ENCODE measurements at regions not wholly inside any gene's neighbourhood (a gene's known extent, or its start where the extent isn't known, plus 50 kb on each side); places are given as distances from the start of the nearest gene placed in this dataset.
"Not testable (repeated sequence)": the region's sequence is repeated elsewhere in the genome, so short reads cannot be mapped to it uniquely, and the experiment has no call there.

GRCh38 chr14:101259748-101260147 is 301.5 kb upstream of the DIO3 start:
- intact Hi-C loops (cut with micrococcal nuclease), result no loop called here

DNA sequence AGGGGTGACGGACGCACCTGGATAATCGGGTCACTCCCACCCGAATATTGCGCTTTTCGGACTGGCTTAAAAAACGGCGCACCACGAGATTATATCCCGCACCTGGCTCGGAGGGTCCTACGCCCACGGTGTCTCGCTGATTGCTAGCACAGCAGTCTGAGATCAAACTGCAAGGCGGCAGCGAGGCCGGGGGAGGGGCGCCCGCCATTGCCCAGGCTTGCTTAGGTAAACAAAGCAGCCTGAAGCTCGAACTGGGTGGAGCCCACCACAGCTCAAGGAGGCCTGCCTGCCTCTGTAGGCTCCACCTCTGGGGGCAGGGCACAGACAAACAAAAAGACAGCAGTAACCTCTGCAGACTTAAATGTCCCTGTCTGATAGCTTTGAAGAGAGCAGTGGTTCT is 294.9 kb upstream of the DIO3 start:
- intact Hi-C loops (cut with micrococcal nuclease); H3K27me3 Mint-ChIP-seq (ENCODE audit: insufficient read depth); H3K9me3 Mint-ChIP-seq; H3K4me3 Mint-ChIP-seq; H3K27ac Mint-ChIP-seq; H3K4me1 Mint-ChIP-seq (ENCODE audit: low read depth); DNase-seq (ENCODE audit: low spot score); H3K36me3 Mint-ChIP-seq (ENCODE audit: low read depth): not testable (repeated sequence)

More at GRCh38 chr14:101259748-101260147, 301.5 kb upstream of the DIO3 start:
- H3K27me3 Mint-ChIP-seq (ENCODE audit: insufficient read depth), result peaks cover 7% of the 10 kb centered on the region
- DNase-seq (ENCODE audit: low spot score), result no peak
- H3K9me3 Mint-ChIP-seq, result no peaks in the 10 kb centered on the region
- H3K4me3 Mint-ChIP-seq, result no peak overlapping the region
- no peak overlapping the region for H3K27ac Mint-ChIP-seq
- H3K36me3 Mint-ChIP-seq (ENCODE audit: low read depth), result no peaks in the 10 kb centered on the region
- H3K4me1 Mint-ChIP-seq (ENCODE audit: low read depth), result no peaks in the 10 kb centered on the region

DNA sequence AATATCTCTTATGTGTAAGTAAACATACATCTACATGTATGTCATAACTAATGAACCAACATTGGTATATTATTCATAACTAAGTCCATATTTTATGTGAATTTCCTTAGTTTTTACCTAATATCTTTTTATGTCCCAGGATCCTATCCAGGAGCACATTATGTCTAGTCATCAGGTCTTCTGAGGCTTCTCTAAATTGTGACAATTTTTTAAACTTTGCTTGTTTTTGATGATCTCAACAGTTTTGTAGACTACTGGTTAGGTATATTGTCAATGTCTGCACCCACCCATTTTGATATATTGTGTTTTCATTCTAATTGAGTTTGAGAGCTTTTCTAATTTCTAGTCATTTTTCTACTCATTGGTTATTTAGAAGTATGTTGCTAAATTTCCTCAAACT is 288.2 kb upstream of the DIO3 start:
- H3K27ac Mint-ChIP-seq, result no peak overlapping the region

GRCh38 chr14:101276309-101277091 is 284.8 kb upstream of the DIO3 start:
- peaks cover 12% of the 10 kb centered on the region for H3K27me3 Mint-ChIP-seq (ENCODE audit: insufficient read depth)
- H3K9me3 Mint-ChIP-seq, result no peaks in the 10 kb centered on the region
- no peak overlapping the region for H3K27ac Mint-ChIP-seq
- H3K4me3 Mint-ChIP-seq, result no peak overlapping the region
- no peaks in the 10 kb centered on the region for H3K36me3 Mint-ChIP-seq (ENCODE audit: low read depth)
- H3K4me1 Mint-ChIP-seq (ENCODE audit: low read depth), result no peaks in the 10 kb centered on the region
- DNase-seq (ENCODE audit: low spot score), result no peak
- intact Hi-C loops (cut with micrococcal nuclease), result no loop called here

More for the DNA sequence above, 288.2 kb upstream of the DIO3 start:
- no peak overlapping the region for H3K4me3 Mint-ChIP-seq
- H3K36me3 Mint-ChIP-seq (ENCODE audit: low read depth), result no peaks in the 10 kb centered on the region
- peaks cover 11% of the 10 kb centered on the region for H3K27me3 Mint-ChIP-seq (ENCODE audit: insufficient read depth)
- H3K4me1 Mint-ChIP-seq (ENCODE audit: low read depth), result no peaks in the 10 kb centered on the region
- H3K9me3 Mint-ChIP-seq, result no peaks in the 10 kb centered on the region
- intact Hi-C loops (cut with micrococcal nuclease), result no loop called here
- DNase-seq (ENCODE audit: low spot score), result no peak

DNA sequence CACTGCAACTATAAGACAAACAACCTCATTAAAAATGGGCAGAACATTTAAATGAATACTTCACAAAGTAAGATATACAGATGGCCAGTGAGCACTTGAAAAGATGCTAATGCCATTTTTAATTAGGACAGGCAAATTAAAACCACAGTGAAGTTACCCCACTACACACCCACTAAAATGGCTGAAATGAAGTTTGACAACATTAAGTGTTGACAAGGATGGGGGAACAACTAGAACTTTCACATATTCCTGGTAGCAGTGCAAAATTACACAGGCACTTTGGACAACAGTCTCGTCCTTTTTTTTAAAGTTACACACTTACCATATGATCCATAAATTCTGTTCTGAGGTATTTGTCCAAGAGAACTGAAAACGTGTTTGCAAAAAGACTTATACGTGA is 278.9 kb upstream of the DIO3 start:
- no peak overlapping the region for H3K4me3 Mint-ChIP-seq
- intact Hi-C loops (cut with micrococcal nuclease), result no loop called here
- no peak for DNase-seq (ENCODE audit: low spot score)
- no peaks in the 10 kb centered on the region for H3K4me1 Mint-ChIP-seq (ENCODE audit: low read depth)
- no peak overlapping the region for H3K27ac Mint-ChIP-seq
- H3K27me3 Mint-ChIP-seq (ENCODE audit: insufficient read depth), result peaks cover 18% of the 10 kb centered on the region
- H3K36me3 Mint-ChIP-seq (ENCODE audit: low read depth), result no peaks in the 10 kb centered on the region
- no peaks in the 10 kb centered on the region for H3K9me3 Mint-ChIP-seq

DNA sequence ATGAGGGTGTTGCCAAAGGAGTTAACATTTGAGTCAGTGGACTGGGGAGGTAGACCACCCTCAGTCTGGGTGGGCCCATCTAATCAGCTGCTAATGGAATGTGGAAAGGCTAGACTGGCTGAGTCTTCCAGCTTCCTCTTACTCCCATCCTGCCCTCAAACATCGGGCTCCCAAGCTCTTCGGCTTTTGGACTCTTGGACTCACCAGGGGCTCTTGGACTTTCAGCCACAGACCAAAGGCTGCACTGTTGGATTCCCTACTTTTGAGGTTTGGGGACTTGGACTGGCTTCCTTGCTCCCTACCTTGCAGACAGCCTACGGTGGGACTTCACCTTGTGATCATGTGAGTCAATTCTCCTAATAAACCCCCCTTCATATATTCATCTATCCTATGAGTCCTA is 276.6 kb upstream of the DIO3 start:
- Mint-ChIP-seq H3K4me3 (no peak overlapping the region), H3K36me3 (ENCODE audit: low read depth) (no peaks in the 10 kb centered on the region), H3K4me1 (ENCODE audit: low read depth) (no peaks in the 10 kb centered on the region), H3K27ac (no peak overlapping the region), H3K27me3 (ENCODE audit: insufficient read depth) (peaks cover 18% of the 10 kb centered on the region), H3K9me3 (no peaks in the 10 kb centered on the region)
- no peak for DNase-seq (ENCODE audit: low spot score)
- intact Hi-C loops (cut with micrococcal nuclease), result no loop called here

- intact Hi-C loops (cut with micrococcal nuclease), result no loop called here
- Mint-ChIP-seq H3K27ac (no peak overlapping the region), H3K4me1 (ENCODE audit: low read depth) (no peaks in the 10 kb centered on the region), H3K36me3 (ENCODE audit: low read depth) (no peaks in the 10 kb centered on the region), H3K27me3 (ENCODE audit: insufficient read depth) (peaks cover 16% of the 10 kb centered on the region), H3K4me3 (no peak overlapping the region), H3K9me3 (no peaks in the 10 kb centered on the region)
- DNase-seq (ENCODE audit: low spot score), result no peak
Observed at GRCh38 chr14:101286271-101287018, 274.9 kb upstream of the DIO3 start.

DNA sequence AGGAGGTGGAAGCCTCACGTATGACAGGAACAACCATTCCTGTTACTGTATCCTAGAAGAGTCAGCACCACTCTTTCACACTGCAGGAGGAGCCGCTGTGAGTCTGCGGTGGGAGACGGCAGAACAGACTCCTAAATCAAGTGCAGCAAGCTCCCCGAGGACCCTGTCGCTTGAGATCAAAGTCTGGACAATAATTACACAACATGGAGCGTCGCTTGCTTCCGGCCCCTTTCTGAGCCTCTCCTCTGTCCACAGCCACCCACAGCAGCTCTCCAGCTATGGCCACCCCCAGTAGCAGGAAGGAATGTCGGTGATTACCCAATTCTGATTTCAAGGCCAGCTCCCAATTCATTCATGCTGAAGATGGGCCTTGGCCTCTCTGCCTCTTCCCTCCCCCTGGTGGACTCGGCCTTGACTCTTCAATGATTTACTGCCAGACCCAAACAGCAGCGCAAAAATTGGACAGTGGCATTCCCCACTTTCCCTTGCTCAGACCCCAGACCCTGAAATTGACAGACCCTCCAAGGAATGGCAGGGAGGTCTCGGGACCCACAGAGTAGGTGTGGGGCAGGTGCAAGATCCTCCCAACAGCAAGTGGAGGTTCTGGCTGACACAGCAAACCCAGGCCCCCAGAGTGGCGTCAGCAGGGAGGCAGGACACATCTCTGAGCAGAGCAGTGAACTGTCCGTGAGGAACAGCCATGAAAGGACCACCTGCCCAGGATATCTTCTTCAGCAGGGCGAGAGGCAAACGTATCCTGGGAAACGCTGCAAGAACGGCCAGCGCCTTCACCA is 272.7 kb upstream of the DIO3 start:
- H3K27ac Mint-ChIP-seq, result no peak overlapping the region
- no peaks in the 10 kb centered on the region for H3K4me1 Mint-ChIP-seq (ENCODE audit: low read depth)
- H3K27me3 Mint-ChIP-seq (ENCODE audit: insufficient read depth), result peaks cover 12% of the 10 kb centered on the region
- no peak for DNase-seq (ENCODE audit: low spot score)
- no peaks in the 10 kb centered on the region for H3K9me3 Mint-ChIP-seq
- H3K36me3 Mint-ChIP-seq (ENCODE audit: low read depth), result no peaks in the 10 kb centered on the region
- H3K4me3 Mint-ChIP-seq, result no peak overlapping the region
- intact Hi-C loops (cut with micrococcal nuclease), result no loop called here

GRCh38 chr14:101289230-101289690 is 272.0 kb upstream of the DIO3 start:
- Mint-ChIP-seq H3K9me3 (no peaks in the 10 kb centered on the region), H3K27me3 (ENCODE audit: insufficient read depth) (peaks cover 7% of the 10 kb centered on the region), H3K36me3 (ENCODE audit: low read depth) (no peaks in the 10 kb centered on the region), H3K4me3 (no peak overlapping the region), H3K27ac (no peak overlapping the region), H3K4me1 (ENCODE audit: low read depth) (no peaks in the 10 kb centered on the region)
- intact Hi-C loops (cut with micrococcal nuclease), result no loop called here
- DNase-seq (ENCODE audit: low spot score), result no peak

DNA sequence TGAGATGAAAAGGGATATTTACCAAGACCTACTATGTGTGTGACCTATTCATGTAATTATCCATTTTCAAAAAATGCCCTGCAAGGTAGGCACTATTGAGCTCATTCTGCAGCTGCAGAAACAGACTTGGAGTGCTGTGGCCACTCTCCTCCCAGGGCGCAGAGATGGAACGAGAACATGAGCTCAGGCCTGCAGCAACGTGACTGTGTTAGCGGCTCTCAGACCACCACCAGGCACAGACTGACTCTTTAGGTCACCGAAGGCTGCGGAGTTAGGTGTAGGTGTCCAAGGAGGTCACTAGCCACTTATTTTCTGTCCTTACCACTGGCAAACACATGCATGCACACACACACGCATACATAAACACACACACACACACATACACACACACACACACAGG is 271.4 kb upstream of the DIO3 start:
- Mint-ChIP-seq H3K4me3 (no peak overlapping the region), H3K36me3 (ENCODE audit: low read depth) (no peaks in the 10 kb centered on the region), H3K27me3 (ENCODE audit: insufficient read depth) (peaks cover 6% of the 10 kb centered on the region), H3K27ac (no peak overlapping the region), H3K4me1 (ENCODE audit: low read depth) (no peaks in the 10 kb centered on the region), H3K9me3 (no peaks in the 10 kb centered on the region)
- intact Hi-C loops (cut with micrococcal nuclease), result no loop called here
- DNase-seq (ENCODE audit: low spot score), result no peak

- intact Hi-C loops (cut with micrococcal nuclease), result no loop called here
- no peaks in the 10 kb centered on the region for H3K36me3 Mint-ChIP-seq (ENCODE audit: low read depth)
- no peak overlapping the region for H3K4me3 Mint-ChIP-seq
- H3K4me1 Mint-ChIP-seq (ENCODE audit: low read depth), result no peaks in the 10 kb centered on the region
- H3K27me3 Mint-ChIP-seq (ENCODE audit: insufficient read depth), result peaks cover 6% of the 10 kb centered on the region
- H3K27ac Mint-ChIP-seq, result no peak overlapping the region
- DNase-seq (ENCODE audit: low spot score), result no peak
- H3K9me3 Mint-ChIP-seq, result no peaks in the 10 kb centered on the region
Observed at GRCh38 chr14:101290611-101291010, 270.7 kb upstream of the DIO3 start.

DNA sequence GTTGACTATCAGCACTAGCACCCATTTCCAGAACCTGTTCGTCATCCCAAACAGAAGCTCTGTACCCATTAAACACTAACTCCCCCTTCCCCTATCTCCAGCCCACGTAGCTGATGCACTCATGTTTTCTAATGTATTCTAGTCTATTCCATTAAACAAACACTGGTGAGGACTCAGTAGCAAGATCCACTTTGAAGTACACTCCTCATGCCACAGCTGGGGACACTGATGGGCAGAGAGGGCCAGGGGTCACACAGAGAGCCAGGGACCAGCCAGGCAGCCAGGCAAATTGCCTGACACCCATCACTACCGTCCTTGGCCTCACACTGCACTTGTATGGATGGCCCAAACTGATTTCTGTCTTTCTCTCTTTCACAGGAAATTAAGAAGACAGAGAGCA is 269.9 kb upstream of the DIO3 start:
- Mint-ChIP-seq H3K36me3 (ENCODE audit: low read depth) (no peaks in the 10 kb centered on the region), H3K4me1 (ENCODE audit: low read depth) (no peaks in the 10 kb centered on the region), H3K4me3 (no peak overlapping the region), H3K9me3 (peaks cover under 1% of the 10 kb centered on the region), H3K27ac (no peak overlapping the region), H3K27me3 (ENCODE audit: insufficient read depth) (peaks cover 6% of the 10 kb centered on the region)
- no peak for DNase-seq (ENCODE audit: low spot score)
- intact Hi-C loops (cut with micrococcal nuclease), result no loop called here

GRCh38 chr14:101292448-101292847 is 268.8 kb upstream of the DIO3 start:
- H3K27ac Mint-ChIP-seq, result no peak overlapping the region
- H3K4me3 Mint-ChIP-seq, result no peak overlapping the region
- H3K36me3 Mint-ChIP-seq (ENCODE audit: low read depth), result no peaks in the 10 kb centered on the region
- intact Hi-C loops (cut with micrococcal nuclease), result no loop called here
- DNase-seq (ENCODE audit: low spot score), result no peak
- H3K4me1 Mint-ChIP-seq (ENCODE audit: low read depth), result no peaks in the 10 kb centered on the region
- peaks cover 6% of the 10 kb centered on the region for H3K9me3 Mint-ChIP-seq
- peaks cover 6% of the 10 kb centered on the region for H3K27me3 Mint-ChIP-seq (ENCODE audit: insufficient read depth)

Data from activated T-helper 1 cell treated with anti-CD3 and anti-CD28 coated beads, Interleukin-12 subunit alpha, Interleukin-12 subunit beta, Interleukin-2, Interleukin-4 antibody, amounts not matched to agents 30 ng/mL and 10 ng/mL and 1 ng/mL, durations not matched to agents 14 hours and 24 hours and 36 hours (primary cell).